Ishikawa (cell line): ENCODE measurements at regions not wholly inside any gene's neighbourhood (a gene's known extent, or its start where the extent isn't known, plus 50 kb on each side); places are given as distances from the start of the nearest gene placed in this dataset.

ENCODE experiments used
- CEBPB ChIP-seq: IDR thresholded peaks from 2 replicates; pipeline ENCODE4 v1.6.1; 2012
- CREB1 ChIP-seq: IDR thresholded peaks from 2 replicates; pipeline ENCODE4 v1.6.1; 2012; ENCODE audit warnings: low read depth
- EGR1 ChIP-seq: IDR thresholded peaks from 2 replicates; pipeline ENCODE4 v1.6.1; 2012
- EP300 ChIP-seq: IDR thresholded peaks from 2 replicates; pipeline ENCODE4 v1.6.1; 2012; ENCODE audit warnings: borderline replicate concordance
- FOXM1 ChIP-seq: IDR thresholded peaks from 2 replicates; pipeline ENCODE4 v1.6.1; 2012; ENCODE audit warnings: low read depth, borderline replicate concordance
- NFIC ChIP-seq: IDR thresholded peaks from 2 replicates; pipeline ENCODE4 v1.6.1; 2012
- RAD21 ChIP-seq: IDR thresholded peaks from 2 replicates; pipeline ENCODE4 v1.6.1; 2012; ENCODE audit warnings: low read depth
- TAF1 ChIP-seq: IDR thresholded peaks from 2 replicates; pipeline ENCODE4 v1.6.1; 2012; ENCODE audit warnings: low read depth, mild to moderate bottlenecking
- TCF12 ChIP-seq: IDR thresholded peaks from 2 replicates; pipeline ENCODE4 v1.6.1; 2012; ENCODE audit warnings: low read depth
- TEAD4 ChIP-seq: IDR thresholded peaks from 2 replicates; pipeline ENCODE4 v1.6.1; 2012
- YY1 ChIP-seq: IDR thresholded peaks from 2 replicates; pipeline ENCODE4 v1.6.1; 2012; ENCODE audit warnings: low read depth
- ZBTB7A ChIP-seq: IDR thresholded peaks from 2 replicates; pipeline ENCODE4 v1.6.1; 2012; ENCODE audit warnings: low read depth
- TF ChIP-seq, protein P1 (sequence below): IDR thresholded peaks from 2 replicates; pipeline ENCODE4 v1.6.1; 2012
- TF ChIP-seq, protein P2 (sequence below): IDR thresholded peaks from 2 replicates; pipeline ENCODE4 v1.6.1; 2012; ENCODE audit warnings: low read depth, mild to moderate bottlenecking
- TF ChIP-seq, protein P3 (sequence below): IDR thresholded peaks from 2 replicates; pipeline ENCODE4 v1.6.1; 2012

DNA sequence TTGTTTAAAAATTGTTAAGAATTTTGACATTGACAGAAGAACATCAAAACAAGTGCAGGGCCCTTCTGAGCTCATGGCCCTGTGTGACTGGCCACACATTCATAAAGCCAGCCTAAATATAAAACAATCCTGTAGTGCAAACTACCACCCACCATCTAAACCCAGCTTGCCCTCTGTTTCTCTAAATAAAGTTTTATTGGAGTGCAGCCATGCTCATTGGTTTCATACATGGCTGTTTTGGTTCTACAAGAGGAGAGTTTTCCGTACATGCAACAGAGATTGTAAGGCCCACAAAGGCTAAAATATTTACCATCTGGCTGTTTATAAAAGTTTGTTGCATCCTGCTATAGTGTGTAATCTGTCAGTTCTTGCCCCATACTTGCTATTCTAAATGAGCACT, 54.6 kb upstream of the TRIM24 start:
- TF ChIP-seq ZBTB7A (no peak), CEBPB (no peak), TCF12 (no peak), CREB1 (no peak), FOXM1 (no peak), RAD21 (no peak), NFIC (no peak), TEAD4 (no peak), TAF1 (no peak), EP300 (no peak), YY1 (no peak), EGR1 (no peak)
- TF ChIP-seq, protein P1, sequence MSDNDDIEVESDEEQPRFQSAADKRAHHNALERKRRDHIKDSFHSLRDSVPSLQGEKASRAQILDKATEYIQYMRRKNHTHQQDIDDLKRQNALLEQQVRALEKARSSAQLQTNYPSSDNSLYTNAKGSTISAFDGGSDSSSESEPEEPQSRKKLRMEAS = no peak
- TF ChIP-seq, protein P2, sequence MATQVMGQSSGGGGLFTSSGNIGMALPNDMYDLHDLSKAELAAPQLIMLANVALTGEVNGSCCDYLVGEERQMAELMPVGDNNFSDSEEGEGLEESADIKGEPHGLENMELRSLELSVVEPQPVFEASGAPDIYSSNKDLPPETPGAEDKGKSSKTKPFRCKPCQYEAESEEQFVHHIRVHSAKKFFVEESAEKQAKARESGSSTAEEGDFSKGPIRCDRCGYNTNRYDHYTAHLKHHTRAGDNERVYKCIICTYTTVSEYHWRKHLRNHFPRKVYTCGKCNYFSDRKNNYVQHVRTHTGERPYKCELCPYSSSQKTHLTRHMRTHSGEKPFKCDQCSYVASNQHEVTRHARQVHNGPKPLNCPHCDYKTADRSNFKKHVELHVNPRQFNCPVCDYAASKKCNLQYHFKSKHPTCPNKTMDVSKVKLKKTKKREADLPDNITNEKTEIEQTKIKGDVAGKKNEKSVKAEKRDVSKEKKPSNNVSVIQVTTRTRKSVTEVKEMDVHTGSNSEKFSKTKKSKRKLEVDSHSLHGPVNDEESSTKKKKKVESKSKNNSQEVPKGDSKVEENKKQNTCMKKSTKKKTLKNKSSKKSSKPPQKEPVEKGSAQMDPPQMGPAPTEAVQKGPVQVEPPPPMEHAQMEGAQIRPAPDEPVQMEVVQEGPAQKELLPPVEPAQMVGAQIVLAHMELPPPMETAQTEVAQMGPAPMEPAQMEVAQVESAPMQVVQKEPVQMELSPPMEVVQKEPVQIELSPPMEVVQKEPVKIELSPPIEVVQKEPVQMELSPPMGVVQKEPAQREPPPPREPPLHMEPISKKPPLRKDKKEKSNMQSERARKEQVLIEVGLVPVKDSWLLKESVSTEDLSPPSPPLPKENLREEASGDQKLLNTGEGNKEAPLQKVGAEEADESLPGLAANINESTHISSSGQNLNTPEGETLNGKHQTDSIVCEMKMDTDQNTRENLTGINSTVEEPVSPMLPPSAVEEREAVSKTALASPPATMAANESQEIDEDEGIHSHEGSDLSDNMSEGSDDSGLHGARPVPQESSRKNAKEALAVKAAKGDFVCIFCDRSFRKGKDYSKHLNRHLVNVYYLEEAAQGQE = no peak
- TF ChIP-seq, protein P3, sequence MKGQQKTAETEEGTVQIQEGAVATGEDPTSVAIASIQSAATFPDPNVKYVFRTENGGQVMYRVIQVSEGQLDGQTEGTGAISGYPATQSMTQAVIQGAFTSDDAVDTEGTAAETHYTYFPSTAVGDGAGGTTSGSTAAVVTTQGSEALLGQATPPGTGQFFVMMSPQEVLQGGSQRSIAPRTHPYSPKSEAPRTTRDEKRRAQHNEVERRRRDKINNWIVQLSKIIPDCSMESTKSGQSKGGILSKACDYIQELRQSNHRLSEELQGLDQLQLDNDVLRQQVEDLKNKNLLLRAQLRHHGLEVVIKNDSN = no peak

DNA sequence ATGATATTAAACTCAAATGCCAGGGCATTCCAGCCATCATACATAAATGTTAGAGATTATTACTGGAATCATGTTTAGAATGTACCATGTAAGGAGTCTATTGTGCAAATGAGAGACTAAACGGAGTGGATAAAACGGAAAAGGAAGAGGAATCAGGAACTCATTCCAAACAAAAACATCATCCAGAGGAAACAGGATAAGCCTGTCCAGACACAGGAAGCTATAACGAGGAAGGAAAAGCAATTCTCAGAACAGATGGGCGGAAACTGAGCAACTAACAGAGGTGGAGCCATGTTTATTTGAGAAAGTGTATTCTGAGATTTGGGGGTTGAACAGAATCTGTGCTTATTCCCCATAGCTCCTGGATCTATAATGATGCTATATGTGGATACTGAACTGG, 52.3 kb upstream of the TRIM24 start:
- TF ChIP-seq NFIC (no peak), EP300 (no peak), ZBTB7A (no peak)
- TF ChIP-seq, protein P2 = no peak
